HG02763 (cell line): ENCODE measurements at regions not wholly inside any gene's neighbourhood (a gene's known extent, or its start where the extent isn't known, plus 50 kb on each side); places are given as distances from the start of the nearest gene placed in this dataset.

Experiments
- ATAC-seq: cut with Tn5 transposase; IDR thresholded peaks from one replicate; pipeline ENCODE4 v1.9.1; 2021; ENCODE audit warnings: mild to moderate bottlenecking, moderate library complexity; ENCODE audit not compliant: unreplicated experiment

DNA sequence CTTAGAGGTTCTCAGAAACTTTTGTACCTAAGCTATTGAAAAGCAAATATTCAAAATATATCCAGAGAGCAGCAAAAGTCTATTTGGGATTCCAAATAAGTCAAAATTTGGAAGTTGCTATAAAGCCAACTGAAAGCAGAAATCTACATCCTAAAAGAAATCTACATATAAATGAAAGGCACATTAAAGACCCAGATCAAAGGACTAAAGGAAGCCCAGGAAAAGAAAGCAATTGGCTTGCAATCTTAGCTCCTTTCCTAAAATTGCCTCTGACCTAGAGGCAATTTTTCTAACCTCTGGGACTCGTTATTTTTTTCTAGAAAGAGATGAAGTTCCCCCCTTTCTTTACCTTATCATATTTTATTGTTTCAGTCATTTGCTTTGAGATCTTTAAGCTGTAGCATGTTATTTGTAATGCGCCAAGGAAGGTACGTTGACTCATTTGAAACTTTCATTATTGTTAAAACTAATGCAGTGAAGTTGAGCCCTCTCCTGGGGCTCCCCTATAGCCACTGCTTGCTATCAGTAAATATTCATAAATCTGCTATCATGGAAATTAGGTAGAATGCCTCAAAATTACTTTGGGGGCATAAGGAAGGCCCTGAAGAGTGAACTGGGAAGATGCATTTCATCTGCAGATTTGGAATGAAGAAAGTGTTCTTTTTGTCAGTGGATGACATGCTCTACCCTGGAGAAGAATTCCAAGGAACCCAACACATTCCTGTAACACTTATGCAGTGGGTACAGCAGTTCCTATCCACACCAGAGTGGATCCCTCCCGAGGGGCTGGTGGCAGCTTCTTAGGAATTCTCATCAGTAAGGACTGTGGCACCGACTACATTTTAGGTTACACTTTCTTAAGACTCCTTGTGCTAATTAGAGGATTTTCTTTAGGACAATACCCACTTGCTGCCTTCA, 177.8 kb upstream of the IGFBP7 start:
- no peak for ATAC-seq

DNA sequence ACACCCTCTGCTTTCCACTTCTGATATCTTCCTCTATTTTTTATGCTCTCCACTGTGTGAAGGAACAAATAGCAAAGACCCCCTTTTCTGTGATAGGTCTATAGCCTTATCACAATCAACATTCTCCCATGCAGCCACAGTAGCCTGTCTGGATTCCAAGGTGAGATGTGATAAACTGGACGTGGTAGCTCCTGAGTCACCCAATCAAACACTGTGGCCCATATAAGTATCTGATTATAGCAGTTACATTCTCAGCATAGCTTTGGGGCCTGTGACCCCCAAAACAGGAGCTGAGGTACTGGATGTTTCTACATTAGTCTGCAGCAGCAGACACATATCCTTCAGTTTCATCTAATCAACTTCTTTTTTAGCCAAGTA, 172.7 kb upstream of the IGFBP7 start:
- ATAC-seq = no peak

GRCh38 chr4:57280481-57280880, 170.3 kb upstream of the IGFBP7 start:
- no peak for ATAC-seq

- ATAC-seq = no peak
These were observed 168.6 kb upstream of the IGFBP7 start for GRCh38 chr4:57278780-57279179.

- ATAC-seq = no peak
These were observed 163.9 kb upstream of the IGFBP7 start for GRCh38 chr4:57274082-57274481.

- ATAC-seq = no peak
These were observed 160.2 kb upstream of the IGFBP7 start for GRCh38 chr4:57270346-57270745.

DNA sequence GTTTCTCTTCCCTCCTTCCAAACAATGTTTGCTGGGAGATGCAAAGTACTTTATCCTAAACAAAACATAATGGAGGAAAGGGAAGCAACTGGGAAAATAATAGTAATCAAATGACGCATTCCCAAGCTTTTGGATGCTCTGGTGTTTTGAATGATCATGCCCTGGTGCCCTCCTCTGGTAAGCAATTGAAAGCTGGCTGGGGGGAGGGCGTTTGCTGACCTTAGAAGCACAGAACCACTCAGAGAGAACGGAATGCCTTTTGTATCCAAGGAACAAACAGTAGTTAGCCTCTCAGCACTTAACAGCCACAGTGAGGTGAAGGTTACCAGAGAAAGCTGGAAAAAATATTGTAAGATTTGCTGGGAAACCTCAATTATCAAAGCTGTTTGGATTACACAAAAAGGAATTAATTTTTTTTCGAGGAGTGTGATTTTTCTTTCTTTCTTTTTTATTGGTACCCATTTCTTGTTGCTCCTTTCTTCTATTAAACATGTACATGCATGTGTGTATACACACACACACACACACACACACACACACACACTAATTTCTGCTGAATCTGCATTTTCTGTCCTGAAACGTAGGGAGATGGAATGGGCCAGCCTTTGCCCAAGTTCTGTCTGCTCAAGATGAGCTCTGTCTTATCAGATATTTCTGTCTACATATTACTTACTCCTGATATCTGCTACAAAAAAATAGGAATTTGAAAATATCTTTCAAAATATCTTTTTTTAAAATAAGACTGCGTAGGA, 155.8 kb upstream of the IGFBP7 start:
- ATAC-seq = no peak

DNA sequence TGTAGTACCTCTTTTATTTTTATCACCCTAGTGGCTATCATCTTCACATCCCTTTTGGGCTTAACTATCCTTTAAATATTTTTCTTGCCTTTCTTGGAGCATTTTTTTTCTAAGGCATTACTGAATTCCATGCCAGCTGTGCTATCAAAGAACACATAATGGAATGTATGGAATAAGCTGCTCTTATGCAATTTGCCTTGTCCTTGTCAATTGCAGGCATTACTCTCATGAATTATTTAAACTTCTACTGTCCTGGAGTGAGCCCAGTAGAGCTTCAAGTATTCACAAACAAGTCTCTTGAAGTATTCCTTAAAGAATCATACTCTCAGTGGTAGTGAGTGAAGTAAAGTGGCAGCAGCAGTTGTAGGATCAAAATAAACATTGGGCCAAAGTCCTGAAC, 144.6 kb upstream of the IGFBP7 start:
- ATAC-seq = no peak

- ATAC-seq = no peak
These were observed 138.9 kb upstream of the IGFBP7 start for GRCh38 chr4:57249083-57249482.

- ATAC-seq = no peak
These were observed 132.9 kb upstream of the IGFBP7 start for GRCh38 chr4:57243076-57243475.

DNA sequence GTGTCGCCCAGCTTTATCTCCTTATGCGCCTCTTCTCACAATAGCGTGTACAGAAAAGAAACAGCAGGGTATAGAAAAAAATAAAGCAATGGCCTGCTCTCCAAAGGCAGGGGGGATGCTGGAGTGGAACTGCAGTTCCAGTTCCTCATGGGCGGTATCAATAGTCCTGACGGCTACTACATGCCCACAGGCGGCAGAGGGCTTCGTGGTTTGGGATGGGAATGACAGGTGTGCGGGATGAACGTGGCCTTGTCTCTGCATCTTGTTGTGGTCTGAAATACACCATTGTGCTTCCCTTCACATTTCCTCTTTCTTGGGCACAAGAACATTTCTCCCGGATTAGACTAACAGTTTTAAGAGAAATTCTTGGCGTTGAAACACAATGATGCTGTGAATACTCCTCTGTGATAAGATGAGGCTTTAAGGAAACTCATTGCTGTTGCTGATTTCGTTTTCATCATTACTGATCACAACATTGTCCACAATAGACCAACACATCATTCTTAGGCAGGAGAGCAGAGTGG, 124.1 kb upstream of the IGFBP7 start:
- ATAC-seq = no peak

DNA sequence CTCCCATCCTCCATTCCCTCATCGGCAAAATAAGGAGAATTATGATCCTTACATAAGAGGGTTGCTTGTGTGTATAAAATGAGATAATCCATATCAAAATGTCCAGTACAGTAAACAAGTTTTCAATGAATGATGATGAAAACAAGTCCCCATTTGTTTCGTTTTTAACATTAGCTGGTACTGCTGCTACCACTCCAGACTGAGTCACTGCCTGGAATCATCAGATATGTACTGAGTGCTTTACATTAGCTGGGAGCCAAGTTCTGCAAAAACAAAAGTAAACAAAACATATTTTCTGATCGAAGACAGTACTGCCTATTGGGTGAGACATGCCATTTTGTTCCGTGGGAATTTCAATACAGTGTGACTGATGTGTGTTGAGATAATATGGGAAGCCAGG, 123.2 kb upstream of the IGFBP7 start:
- no peak for ATAC-seq

DNA sequence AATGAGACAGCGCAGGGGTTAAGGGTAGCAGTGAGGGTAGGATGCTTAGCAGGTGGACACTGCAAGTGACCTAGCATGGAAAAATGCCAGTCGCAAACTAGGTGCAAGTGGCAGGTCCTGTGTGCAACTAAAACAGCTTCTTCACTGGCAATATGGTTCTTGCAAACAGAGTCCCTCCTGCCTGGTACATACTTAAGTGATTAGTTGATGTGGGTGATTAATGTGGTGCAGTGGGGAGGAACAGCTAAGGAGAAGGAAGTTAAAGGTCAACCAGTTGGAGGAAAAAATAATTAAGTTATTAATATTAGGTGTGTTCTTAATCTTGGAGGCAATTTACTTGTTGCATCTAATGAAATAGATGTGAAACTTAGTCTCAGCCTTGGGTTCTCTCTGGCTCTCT, 121.6 kb upstream of the IGFBP7 start:
- no peak for ATAC-seq

DNA sequence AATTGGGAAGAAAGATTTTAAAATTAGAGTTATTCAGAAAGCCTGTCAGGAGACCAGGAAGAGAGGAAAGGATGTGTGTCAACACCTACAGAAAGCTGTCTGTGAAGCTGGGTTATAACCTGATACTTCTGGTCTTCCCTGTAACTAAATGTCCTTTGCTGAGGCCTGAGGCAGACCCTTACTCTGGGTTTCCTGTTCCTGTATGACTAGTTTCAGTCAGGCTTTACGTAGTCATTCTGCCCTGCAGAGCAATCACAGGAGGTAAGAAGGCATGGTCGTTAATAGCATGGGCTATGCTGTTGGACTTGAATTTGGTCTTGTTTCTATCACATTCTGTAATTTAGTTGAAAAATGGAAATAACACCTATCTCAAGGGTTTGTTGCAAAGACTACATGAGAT, 110.5 kb upstream of the IGFBP7 start:
- ATAC-seq = no peak

DNA sequence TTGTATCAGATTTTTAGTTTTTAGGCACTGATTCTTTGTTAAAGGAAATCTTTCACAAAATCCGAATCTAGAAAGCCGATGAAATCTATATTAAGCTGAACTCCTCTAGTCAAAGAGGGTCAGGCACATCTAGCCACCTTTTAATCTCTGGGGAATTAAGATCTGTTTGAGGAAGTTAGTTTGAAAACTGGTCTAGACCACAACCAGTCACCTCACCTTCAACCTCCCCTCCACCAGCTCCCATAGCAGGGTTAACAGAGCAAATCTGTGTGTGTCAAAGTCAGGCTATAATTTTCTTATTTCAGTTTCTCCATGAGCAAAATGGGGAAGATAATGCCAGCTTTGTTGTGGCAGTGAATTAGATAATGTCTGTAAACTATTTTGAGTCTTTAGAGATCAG, 110.0 kb upstream of the IGFBP7 start:
- no peak for ATAC-seq

DNA sequence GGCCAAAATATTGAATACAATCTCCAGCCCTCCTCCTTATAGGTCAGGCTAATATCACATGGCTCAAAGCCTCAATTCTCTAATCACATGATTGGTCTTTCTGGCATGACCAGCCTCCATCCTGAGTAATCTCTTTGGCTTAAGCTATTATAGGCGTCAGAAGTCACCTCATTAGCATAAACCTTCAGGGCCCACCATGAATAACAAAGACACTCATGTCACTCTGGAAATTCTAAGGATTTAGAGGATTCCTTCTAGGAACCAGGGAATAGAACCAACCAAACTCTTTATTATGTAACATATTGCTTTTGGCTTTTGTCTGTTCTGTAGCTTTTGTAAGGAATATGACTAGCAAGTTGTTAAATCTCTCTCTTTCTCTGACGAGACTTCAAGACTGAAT, 109.2 kb upstream of the IGFBP7 start:
- ATAC-seq = no peak

DNA sequence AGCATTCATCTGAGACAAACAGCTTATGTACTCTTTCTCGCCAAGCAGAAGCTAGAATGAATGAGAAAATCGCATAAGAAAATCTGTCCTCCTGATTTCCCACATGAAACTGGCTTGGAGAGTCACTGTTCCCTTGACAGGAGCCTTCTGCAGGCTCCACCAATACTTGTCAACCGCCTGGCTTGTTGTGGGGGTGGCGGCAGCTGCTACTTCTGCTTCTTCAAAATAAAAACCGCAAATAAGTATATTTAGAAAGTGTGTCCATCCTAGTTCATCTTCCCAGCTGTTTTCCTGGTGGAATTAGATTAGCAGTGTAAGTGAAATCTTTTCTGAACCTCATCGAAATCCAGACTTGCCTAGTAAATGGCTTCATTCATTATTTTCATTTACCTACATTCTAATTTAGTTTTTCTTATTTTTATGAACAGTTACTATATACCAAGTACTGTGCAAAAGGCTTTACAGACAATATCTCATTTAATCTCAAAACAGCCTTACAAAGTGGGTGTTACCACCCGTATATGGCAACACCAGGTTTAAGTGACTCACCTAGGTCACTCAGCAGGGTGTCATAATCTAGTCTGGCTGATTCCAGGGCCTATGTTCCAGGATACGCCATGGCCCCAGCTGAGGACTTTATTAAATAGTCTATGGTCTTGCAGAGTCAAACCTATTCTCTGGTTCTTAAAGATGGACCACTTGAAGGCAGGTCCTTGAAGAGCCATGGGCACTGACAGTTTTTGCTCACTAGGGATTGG, 104.6 kb upstream of the IGFBP7 start:
- no peak for ATAC-seq

DNA sequence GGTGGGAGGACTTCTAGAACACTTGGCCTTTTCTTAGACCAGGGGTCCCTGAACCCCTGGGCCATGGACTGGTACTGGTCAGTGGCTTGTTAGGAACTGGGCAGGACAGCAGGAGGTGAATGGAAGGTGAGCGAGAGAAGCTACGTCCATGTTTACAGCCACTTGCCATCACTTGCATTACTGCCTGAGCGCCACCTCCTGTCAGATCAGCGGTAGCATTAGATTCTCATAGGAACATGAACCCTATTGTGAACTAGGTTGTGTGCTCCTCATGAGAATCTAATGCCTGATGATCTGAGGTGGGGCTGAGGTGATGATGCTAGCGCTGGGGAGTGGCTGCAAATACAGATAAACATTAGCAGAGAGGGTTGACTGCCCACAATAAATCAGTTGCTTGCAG, 100.9 kb upstream of the IGFBP7 start:
- no peak for ATAC-seq

GRCh38 chr4:57206172-57206571, 96.0 kb upstream of the IGFBP7 start:
- ATAC-seq = no peak

DNA sequence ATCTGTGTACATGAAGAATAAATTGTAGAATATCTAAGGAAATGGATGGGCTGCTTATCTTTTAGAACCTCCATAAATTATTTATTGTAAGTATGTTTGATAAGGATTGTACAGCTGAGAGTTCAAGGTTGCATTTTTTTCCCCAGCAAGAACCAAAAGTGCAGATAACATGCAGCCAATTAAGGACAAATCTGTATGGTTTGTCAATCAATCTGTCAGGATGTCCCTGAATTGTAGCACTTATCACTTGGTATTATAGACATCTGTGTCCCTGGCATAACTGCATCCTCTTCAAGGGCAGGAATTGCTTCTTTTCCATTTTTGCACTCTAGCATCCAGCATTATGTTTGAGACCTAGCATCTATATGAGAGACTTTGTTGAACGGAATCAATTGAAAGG, 95.4 kb upstream of the IGFBP7 start:
- ATAC-seq = no peak

DNA sequence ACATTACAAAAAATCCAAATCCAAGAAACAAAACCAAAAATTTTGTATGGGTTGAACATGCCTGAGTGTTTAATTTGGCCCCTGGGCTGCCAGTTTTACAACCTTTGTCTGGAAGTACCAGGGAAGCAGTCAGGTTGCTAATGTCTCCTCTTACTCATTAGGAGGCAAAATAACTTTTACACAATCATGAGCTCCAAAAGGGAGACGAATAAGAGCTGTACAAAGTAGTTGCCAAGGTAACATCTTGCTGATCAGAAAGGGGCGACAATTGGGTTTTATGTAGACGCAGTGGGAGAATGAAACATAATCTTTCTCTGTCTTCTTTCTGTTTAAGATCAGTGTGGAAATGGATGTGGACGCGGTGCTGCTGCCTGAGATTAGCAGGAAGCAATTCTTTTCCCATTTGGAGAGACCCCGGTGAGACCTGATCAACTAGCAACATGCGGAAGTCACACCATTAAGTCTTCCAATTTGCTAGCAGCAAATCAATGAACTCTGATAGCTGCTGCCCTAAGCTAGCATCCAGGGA, 90.7 kb upstream of the IGFBP7 start:
- ATAC-seq = no peak
